ENCODE measurements at regions not wholly inside any gene's neighbourhood (a gene's known extent, or its start where the extent isn't known, plus 50 kb on each side); places are given as distances from the start of the nearest gene placed in this dataset.
"Not testable (repeated sequence)": the region's sequence is repeated elsewhere in the genome, so short reads cannot be mapped to it uniquely, and the experiment has no call there.

GRCh38 chr10:130512936-130513335 is 376.7 kb downstream of the GLRX3 start:
- no peak for DNase-seq (ENCODE audit: low spot score)

DNA sequence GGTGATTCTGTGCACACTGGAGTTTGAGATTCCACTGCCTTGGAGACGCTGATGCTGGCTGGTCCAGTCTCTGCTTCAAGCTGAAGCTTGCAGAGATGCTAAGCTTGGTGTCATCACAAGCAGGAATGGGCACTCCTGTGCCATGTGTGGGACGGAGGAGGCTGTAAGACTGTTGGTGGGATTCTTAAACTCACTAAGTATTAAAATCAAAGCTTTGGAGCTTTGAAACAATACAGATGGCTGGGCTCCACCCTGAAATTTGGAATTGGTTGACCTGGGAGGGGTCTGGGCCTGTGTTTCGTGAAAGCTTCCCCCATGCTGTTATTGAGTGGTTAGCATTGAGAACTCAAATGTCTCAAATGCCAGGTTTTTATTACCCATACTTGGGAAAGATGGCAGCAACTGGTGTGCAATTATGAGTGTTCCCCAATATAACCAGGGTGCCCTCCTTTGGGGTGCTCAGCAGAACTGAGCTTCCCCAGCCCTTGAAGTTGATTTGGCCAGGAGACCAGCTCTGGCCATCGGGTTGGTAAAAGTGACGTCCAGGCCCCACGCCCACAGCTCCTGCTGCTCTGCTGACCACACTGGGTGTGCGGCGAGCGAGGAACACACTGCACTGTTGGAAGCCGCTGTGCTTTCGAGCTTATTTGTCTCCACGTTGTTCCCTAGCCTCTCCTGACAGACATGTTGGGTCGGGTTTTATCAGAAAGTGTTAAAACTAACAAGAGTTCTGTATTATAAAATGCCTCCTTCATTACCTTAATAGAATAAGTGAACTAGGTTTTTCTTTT is 377.7 kb downstream of the GLRX3 start:
- DNase-seq (ENCODE audit: low spot score) = no peak

GRCh38 chr10:130515670-130516069 is 379.5 kb downstream of the GLRX3 start:
- no peak for DNase-seq (ENCODE audit: low spot score)

DNA sequence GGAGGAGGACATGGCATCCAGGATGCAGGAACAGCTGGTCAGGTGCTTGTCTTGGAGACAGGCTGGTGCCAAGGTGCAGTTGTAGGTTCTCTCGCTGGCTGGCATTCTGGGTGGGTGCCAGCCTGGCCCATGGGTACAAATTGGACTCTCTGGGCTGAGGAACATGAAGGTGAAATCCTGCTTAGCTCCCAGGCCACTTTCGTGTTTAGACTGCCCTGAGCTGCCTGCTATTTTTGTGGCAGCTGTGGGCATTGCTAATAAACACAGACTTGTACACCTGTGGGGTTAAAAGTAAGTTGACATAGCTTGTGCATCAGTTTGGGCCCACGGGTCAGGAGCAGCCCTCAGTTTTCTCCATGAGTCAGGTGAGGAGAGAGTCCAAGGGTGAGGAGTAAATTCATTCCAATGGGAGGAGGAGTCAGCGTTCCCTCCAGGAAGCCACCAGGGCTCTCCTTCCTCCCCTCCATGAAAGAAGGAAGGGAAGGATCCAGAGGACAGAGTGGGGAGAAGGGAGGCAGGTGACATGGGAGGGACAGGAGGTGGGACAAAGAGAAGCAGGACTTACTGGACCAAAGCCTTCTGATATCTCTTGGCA is 380.0 kb downstream of the GLRX3 start:
- no peak for DNase-seq (ENCODE audit: low spot score)

- not testable (repeated sequence) for DNase-seq (ENCODE audit: low spot score)
These were observed 382.7 kb downstream of the GLRX3 start for GRCh38 chr10:130518921-130519320.

- DNase-seq (ENCODE audit: low spot score) = no peak
These were observed 383.6 kb downstream of the GLRX3 start for GRCh38 chr10:130519791-130520190.

GRCh38 chr10:130531312-130531711 is 395.1 kb downstream of the GLRX3 start:
- DNase-seq (ENCODE audit: low spot score) = no peak

GRCh38 chr10:130541090-130541489 is 404.9 kb downstream of the GLRX3 start:
- DNase-seq (ENCODE audit: low spot score) = no peak

DNA sequence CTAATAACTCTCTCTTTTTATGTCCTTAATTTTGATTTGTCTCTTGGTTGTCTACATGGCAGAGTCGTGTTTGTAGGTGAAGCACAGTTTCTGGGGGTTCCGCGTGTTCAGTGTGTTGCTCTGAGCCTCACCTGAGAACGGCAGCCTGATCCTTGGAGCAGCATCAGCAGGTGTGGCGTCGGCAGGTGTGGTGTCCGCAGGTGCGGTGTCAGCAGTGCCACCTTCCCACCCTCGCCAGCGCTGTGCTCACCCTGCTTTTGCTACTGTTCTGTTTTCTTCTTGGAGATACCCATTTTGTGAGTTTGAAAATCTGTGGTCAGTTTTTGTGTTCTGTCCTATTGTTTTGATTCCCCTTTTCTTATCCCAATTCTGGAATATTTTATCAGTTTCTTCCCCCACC is 406.6 kb downstream of the GLRX3 start:
- no peak for DNase-seq (ENCODE audit: low spot score)

- DNase-seq (ENCODE audit: low spot score) = no peak
These were observed 407.6 kb downstream of the GLRX3 start for GRCh38 chr10:130543794-130544193.

DNA sequence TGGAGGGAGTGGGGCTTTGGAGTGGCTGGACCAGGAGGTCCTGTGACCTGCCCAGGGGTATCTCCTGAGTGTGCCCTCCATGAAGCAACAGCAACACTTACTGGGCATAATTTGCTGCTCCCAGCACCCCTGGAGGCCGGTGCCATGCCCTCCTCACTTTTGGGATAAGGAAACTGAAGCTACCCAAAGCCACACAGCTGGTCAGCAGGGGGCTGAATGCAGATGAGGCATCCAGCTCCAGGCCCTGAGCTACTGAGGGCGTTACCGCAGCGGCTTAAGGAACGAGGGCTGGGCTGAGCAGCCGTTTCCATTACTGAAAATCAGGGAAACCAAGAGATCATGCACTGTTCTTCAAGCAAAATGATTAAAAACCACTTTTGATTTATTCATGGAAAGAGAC is 408.9 kb downstream of the GLRX3 start:
- no peak for DNase-seq (ENCODE audit: low spot score)

DNA sequence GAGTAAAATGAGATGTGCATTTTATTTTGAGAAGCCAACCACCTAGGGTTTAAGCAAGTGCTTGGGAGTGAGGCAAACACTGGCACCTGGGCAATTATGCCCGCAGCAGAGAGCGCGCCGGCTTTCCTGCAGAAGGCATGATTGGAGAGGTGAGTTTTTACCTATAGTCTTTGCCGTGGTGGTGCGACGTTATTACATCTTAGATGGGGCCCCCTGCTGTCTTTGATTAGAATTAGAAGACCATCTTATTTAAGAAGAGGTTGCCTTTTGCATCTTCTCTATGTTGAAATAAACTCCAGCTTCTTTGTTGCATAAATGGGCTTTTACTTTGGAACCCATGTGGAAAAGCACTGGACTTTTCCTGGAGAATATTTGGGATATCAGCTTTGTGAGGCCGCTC is 409.5 kb downstream of the GLRX3 start:
- no peak for DNase-seq (ENCODE audit: low spot score)

DNA sequence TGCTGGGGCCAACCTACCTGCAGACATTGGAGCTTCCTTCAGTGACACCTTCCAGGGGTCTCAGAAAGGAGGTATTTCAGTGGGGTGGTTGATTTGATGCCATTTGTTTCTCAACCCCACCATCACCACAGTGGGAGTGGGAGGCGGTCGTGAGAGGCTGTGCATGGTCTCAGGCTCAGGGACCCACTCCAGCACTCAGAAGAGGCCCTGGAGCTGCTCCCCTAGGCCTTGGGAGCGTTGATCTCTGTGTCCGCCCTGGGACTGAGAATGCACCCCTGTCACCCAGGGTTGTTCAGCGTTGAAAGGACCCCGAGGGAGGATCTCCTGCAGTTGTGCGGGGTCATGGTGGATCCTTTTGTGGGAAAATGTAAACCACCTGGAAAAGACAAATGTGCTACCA is 410.6 kb downstream of the GLRX3 start:
- DNase-seq (ENCODE audit: low spot score) = no peak

GRCh38 chr10:130547368-130547767 is 411.2 kb downstream of the GLRX3 start:
- DNase-seq (ENCODE audit: low spot score) = no peak

GRCh38 chr10:130550952-130551674 is 414.9 kb downstream of the GLRX3 start:
- no peak for DNase-seq (ENCODE audit: low spot score)

GRCh38 chr10:130551676-130552075 is 415.5 kb downstream of the GLRX3 start:
- DNase-seq (ENCODE audit: low spot score) = no peak

GRCh38 chr10:130553826-130554225 is 417.6 kb downstream of the GLRX3 start:
- DNase-seq (ENCODE audit: low spot score) = peak; percentile 33

DNA sequence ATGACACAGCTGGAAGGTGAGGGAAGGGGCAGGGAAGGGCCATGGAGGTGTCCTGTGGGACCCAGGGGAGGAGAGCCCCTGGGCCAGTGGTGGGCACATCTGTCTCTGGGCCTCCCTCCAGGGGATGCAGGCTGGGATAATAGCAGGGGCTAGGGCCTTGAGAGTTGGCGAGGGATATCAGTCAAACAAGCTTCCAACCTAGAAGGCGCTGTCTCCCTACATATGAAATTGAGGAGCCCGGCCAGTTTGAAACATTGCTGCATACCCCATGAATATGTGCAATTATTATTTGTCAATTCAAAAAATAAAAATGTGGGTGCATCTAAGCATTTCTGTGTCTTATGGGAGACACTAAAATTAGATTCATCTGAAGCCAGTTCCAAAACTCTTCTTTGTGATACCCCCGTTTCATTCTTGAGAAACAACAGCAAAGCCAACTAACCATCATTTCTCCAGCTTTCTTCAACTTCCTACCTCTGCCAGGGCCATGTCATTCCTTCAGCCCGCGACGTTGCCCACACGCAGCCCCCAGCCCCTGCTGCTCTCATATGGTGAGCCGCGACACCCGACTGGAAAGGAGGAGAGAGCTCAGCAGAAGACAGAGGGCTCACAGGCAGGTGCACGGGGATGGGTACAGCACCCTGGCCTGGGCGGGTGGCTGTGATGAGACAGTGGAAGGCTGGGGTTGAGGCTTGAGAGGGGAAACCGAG is 418.7 kb downstream of the GLRX3 start:
- peak; percentile 18 for DNase-seq (ENCODE audit: low spot score)

GRCh38 chr10:130555411-130555750 is 419.2 kb downstream of the GLRX3 start:
- DNase-seq (ENCODE audit: low spot score) = peak; percentile 12

- DNase-seq (ENCODE audit: low spot score) = peak; percentile 39
These were observed 421.1 kb downstream of the GLRX3 start for GRCh38 chr10:130557181-130557845.

DNA sequence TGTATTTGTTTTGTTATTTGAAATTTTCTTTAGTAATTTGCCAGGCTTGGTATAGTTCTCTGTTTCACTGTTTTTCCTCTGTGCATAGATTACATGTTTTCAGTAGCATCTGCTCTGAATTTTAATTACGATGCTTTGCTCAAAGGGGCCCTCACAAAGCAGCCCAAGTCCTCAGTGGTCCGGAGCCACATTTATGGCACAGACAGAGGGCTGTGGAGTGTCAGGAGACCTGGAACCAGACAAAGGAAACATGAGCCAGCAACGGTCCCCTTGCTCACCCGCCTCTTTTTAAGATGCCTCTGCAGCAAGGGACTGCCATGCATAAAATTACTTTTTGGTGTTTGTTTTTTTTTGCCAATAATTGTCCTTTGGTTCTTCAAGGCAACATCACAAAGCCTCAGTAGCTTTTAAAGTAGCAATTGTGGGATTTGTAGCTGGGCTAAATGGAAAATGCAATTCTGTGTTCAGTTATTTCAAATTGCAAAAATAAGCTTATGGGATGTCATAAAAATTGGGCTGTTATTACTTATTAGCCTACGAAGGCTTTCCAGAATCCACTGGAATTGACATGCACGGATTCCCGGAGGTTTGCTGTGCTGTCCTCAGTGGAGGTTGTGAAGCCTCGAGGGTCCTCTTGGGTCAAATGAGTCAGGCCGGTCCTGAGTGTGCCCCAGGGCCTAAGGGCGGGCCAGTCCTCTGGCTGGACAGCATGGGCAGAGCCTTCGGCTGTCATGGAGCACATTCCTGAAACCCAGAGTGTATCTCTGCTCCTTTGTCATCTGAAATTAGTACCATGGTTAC is 422.8 kb downstream of the GLRX3 start:
- peak; percentile 40 for DNase-seq (ENCODE audit: low spot score)

Measured in ecto neural progenitor cell (in vitro differentiated cells).